Transverse colon (tissue), 4 donors: ENCODE measurements at regions not wholly inside any gene's neighbourhood (a gene's known extent, or its start where the extent isn't known, plus 50 kb on each side); places are given as distances from the start of the nearest gene placed in this dataset.
"Not testable (repeated sequence)": the region's sequence is repeated elsewhere in the genome, so short reads cannot be mapped to it uniquely, and the experiment has no call there.

ENCODE experiments used
- DNase-seq: peaks from one replicate; pipeline ENCODE4 v3.0.0-alpha.2; 2019
- H3K27ac ChIP-seq, 4 donors: fragments of 200-600 bp; sonication (generic); 2 replicates each; pipeline ENCODE4 v1.5.1; 2016 to 2018; ENCODE audit warnings: inconsistent platforms in 4 of 4
- H3K27me3 ChIP-seq: fragments of 200-600 bp; sonication (generic); 2 replicates; pipeline ENCODE4 v1.5.1; 2017; ENCODE audit warnings: inconsistent platforms
- H3K36me3 ChIP-seq, 4 donors: fragments of 200-600 bp; sonication (generic); 2 replicates each; pipeline ENCODE4 v1.5.1; 2017 to 2019; ENCODE audit warnings: inconsistent platforms in 4 of 4
- H3K4me1 ChIP-seq, 4 donors: fragments of 200-600 bp; sonication (generic); 2 replicates each; pipeline ENCODE4 v1.5.1; 2017 to 2020; ENCODE audit warnings: inconsistent platforms in 4 of 4
- H3K4me3 ChIP-seq, 4 donors: fragments of 200-600 bp; sonication (generic); 1 replicate in 1 of 4; 2 replicates in 3 of 4; pipeline versions ENCODE4 v1.5.1 to v1.6.1; 2017 to 2019; ENCODE audit warnings: inconsistent platforms in 4 of 4
- H3K9me3 ChIP-seq, 2 donors: fragments of 200-600 bp; sonication (generic); 2 replicates each; pipeline ENCODE4 v1.5.1; 2017 to 2019; ENCODE audit warnings: inconsistent platforms in 2 of 2
- CTCF ChIP-seq, 5 experiments: fragments of 200-600 bp in 3 of 5; fragments of 450-650 bp in 2 of 5; sonication (generic) in 3 of 5; IDR thresholded peaks; 1 replicate in 2 of 5; 2 replicates in 3 of 5; pipeline ENCODE4 v1.5.1; 2016 to 2017; ENCODE audit warnings: antibody characterized with exemption in 5 of 5, inconsistent platforms in 3 of 5, mild to moderate bottlenecking in 2 of 5, moderate library complexity in 1 of 5
- EP300 ChIP-seq: sonication (generic); formaldehyde crosslinking; IDR thresholded peaks from one replicate; pipeline ENCODE4 v1.6.1; 2017; ENCODE audit warnings: antibody characterized with exemption, low read depth
- POLR2A ChIP-seq: fragments of 450-650 bp; IDR thresholded peaks from one replicate; pipeline ENCODE4 v1.6.1; 2016; ENCODE audit warnings: antibody characterized with exemption, mild to moderate bottlenecking, moderate library complexity
- POLR2AphosphoS5 ChIP-seq, 3 donors: sonication (generic); formaldehyde crosslinking; IDR thresholded peaks; one replicate each; pipeline ENCODE4 v1.6.1; 2016; ENCODE audit warnings: antibody characterized with exemption in 3 of 3
- WGBS, 2 donors: methylation state at CpG; one replicate each; pipeline ENCODE4 v1.1.5; 2018; ENCODE audit warnings: low coverage in 1 of 2; 5-methylcytosine and 5-hydroxymethylcytosine counted together
- in situ Hi-C, 4 donors: fragments of 200-750 bp; cut with MboI; loops; one replicate each; pipeline versions ENCODE4 v1.15.0 to v1.15.1; 2017; ENCODE audit warnings: low sequenced_read_pairs in 3 of 4, low pct_ligation_motif_present in 1 of 4, low pct_unique_long_range_greater_than_20kb in 1 of 4
- intact Hi-C: fragments of 100-400 bp; cut with DNase I; formaldehyde crosslinking; loops from one replicate; pipeline ENCODE4 v1.15.1; 2023; ENCODE audit warnings: low total_unique reads

GRCh38 chr18:59038295-59039039, 101.2 kb upstream of the SEC11C start:
- no peak for DNase-seq
- H3K36me3 ChIP-seq, result no peaks in the 10 kb centered on the region
- intact Hi-C loops, result no loop called here
- no peak for TF ChIP-seq EP300
- no peak for TF ChIP-seq POLR2AphosphoS5 (IDR thresholded peaks at IDR 0.05)
- TF ChIP-seq POLR2A, result no peak
- TF ChIP-seq CTCF (IDR thresholded peaks at IDR 0.05), result no peak
- H3K27me3 ChIP-seq, result no peaks in the 10 kb centered on the region
- no peak overlapping the region for H3K4me3 ChIP-seq
- 79 to 82% methylated on average over 8 of the region's 8 CpGs for WGBS, 2 donors
- H3K9me3 ChIP-seq, result no peaks in the 10 kb centered on the region
- in situ Hi-C loops, result no loop called here
- H3K4me1 ChIP-seq, result peaks cover 0 to 9% (median 7%) of the 10 kb centered on the region in 4 donors
- H3K27ac ChIP-seq, result no peak overlapping the region

GRCh38 chr18:59039040-59039320, 100.7 kb upstream of the SEC11C start:
- H3K27ac ChIP-seq, H3K9me3 ChIP-seq, DNase-seq, H3K36me3 ChIP-seq, H3K27me3 ChIP-seq, intact Hi-C loops, H3K4me1 ChIP-seq, in situ Hi-C loops, H3K4me3 ChIP-seq: not testable (repeated sequence)
- WGBS, 2 donors, result 76 to 100% methylated on average over 1 of the region's 1 CpG

GRCh38 chr18:59039449-59039848, 100.2 kb upstream of the SEC11C start:
- Histone ChIP-seq H3K9me3 (no peaks in the 10 kb centered on the region), H3K4me1 (peaks cover 0 to 9% (median 7%) of the 10 kb centered on the region in 4 donors), H3K36me3 (no peaks in the 10 kb centered on the region), H3K4me3 (no peak overlapping the region), H3K27me3 (no peaks in the 10 kb centered on the region), H3K27ac (no peak overlapping the region)
- no peak for DNase-seq
- 86 to 95% methylated on average over 6 of the region's 6 CpGs for WGBS, 2 donors
- in situ Hi-C loops (no loop called here), intact Hi-C loops (no loop called here)
- TF ChIP-seq POLR2AphosphoS5 (IDR thresholded peaks at IDR 0.05) (no peak), CTCF (IDR thresholded peaks at IDR 0.05) (no peak), EP300 (no peak)

GRCh38 chr18:59040770-59041148, 98.9 kb upstream of the SEC11C start:
- TF ChIP-seq EP300 (no peak), POLR2AphosphoS5 (IDR thresholded peaks at IDR 0.05) (no peak), CTCF (IDR thresholded peaks at IDR 0.05) (no peak), POLR2A (no peak)
- H3K27me3 ChIP-seq, result no peaks in the 10 kb centered on the region
- H3K4me3 ChIP-seq, result no peak overlapping the region
- DNase-seq, result no peak
- no peaks in the 10 kb centered on the region for H3K9me3 ChIP-seq
- H3K4me1 ChIP-seq, result peaks cover 0 to 9% (median 7%) of the 10 kb centered on the region in 4 donors
- H3K36me3 ChIP-seq, result no peaks in the 10 kb centered on the region
- in situ Hi-C loops (no loop called here), intact Hi-C loops (no loop called here)
- WGBS, 2 donors, result 89% methylated on average over 8 of the region's 8 CpGs; no CpG with 5 or more reads in 1 of the 2 donors
- no peak overlapping the region for H3K27ac ChIP-seq

- TF ChIP-seq CTCF (IDR thresholded peaks at IDR 0.05) (no peak), POLR2A (no peak), POLR2AphosphoS5 (IDR thresholded peaks at IDR 0.05) (no peak), EP300 (no peak)
- H3K27me3 ChIP-seq, result no peaks in the 10 kb centered on the region
- H3K27ac ChIP-seq, result no peak overlapping the region
- no peaks in the 10 kb centered on the region for H3K36me3 ChIP-seq
- peaks cover 0 to 9% (median 7%) of the 10 kb centered on the region in 4 donors for H3K4me1 ChIP-seq
- DNase-seq, result no peak
- no peak overlapping the region for H3K4me3 ChIP-seq
- 82% methylated on average over 6 of the region's 6 CpGs; no CpG with 5 or more reads in 1 of the 2 donors for WGBS, 2 donors
- in situ Hi-C loops (no loop called here), intact Hi-C loops (no loop called here)
- H3K9me3 ChIP-seq, result no peaks in the 10 kb centered on the region
Measured at GRCh38 chr18:59041296-59041695, 98.4 kb upstream of the SEC11C start.
